Fibroblast of skin of scalp (primary cell): ENCODE measurements at regions not wholly inside any gene's neighbourhood (a gene's known extent, or its start where the extent isn't known, plus 50 kb on each side); places are given as distances from the start of the nearest gene placed in this dataset.
A peak's percentile ranks its signal among the peaks of the same experiment; 100 is the strongest.

ENCODE experiments used
- DNase-seq: peaks from one replicate; pipeline ENCODE4 v3.0.0-alpha.2; 2013

- DNase-seq, result peak; percentile 56
These were observed 96.1 kb downstream of the ARL4A start for GRCh38 chr7:12783421-12784095.

- DNase-seq, result no peak
These were observed 98.0 kb downstream of the ARL4A start for GRCh38 chr7:12785473-12785872.

GRCh38 chr7:12786494-12786893, 99.1 kb downstream of the ARL4A start:
- no peak for DNase-seq

GRCh38 chr7:12788171-12788570, 100.7 kb downstream of the ARL4A start:
- no peak for DNase-seq

- no peak for DNase-seq
These were observed 101.2 kb downstream of the ARL4A start for GRCh38 chr7:12788591-12788990.

- no peak for DNase-seq
These were observed 107.4 kb downstream of the ARL4A start for GRCh38 chr7:12794722-12795302.

- DNase-seq, result no peak
These were observed 109.1 kb downstream of the ARL4A start for GRCh38 chr7:12796397-12797127.

- peak; percentile 0 for DNase-seq
These were observed 113.1 kb downstream of the ARL4A start for GRCh38 chr7:12800486-12800885.

GRCh38 chr7:12801107-12801506, 113.7 kb downstream of the ARL4A start:
- no peak for DNase-seq

- no peak for DNase-seq
These were observed 114.6 kb downstream of the ARL4A start for GRCh38 chr7:12802070-12802469.

- no peak for DNase-seq
These were observed 116.1 kb downstream of the ARL4A start for GRCh38 chr7:12803542-12803941.

GRCh38 chr7:12805518-12805928, 118.1 kb downstream of the ARL4A start:
- no peak for DNase-seq

GRCh38 chr7:12805957-12806356, 118.5 kb downstream of the ARL4A start:
- no peak for DNase-seq

GRCh38 chr7:12809476-12809875, 122.0 kb downstream of the ARL4A start:
- no peak for DNase-seq

- no peak for DNase-seq
These were observed 124.7 kb downstream of the ARL4A start for GRCh38 chr7:12812111-12812510.

- DNase-seq, result no peak
These were observed 126.7 kb downstream of the ARL4A start for GRCh38 chr7:12814107-12814506.

GRCh38 chr7:12814828-12815227, 127.4 kb downstream of the ARL4A start:
- DNase-seq, result no peak

GRCh38 chr7:12815426-12815825, 128.0 kb downstream of the ARL4A start:
- no peak for DNase-seq

- no peak for DNase-seq
These were observed 128.4 kb downstream of the ARL4A start for GRCh38 chr7:12815871-12816270.

GRCh38 chr7:12820777-12821176, 133.3 kb downstream of the ARL4A start:
- no peak for DNase-seq

- no peak for DNase-seq
These were observed 134.3 kb downstream of the ARL4A start for GRCh38 chr7:12821746-12822145.

- DNase-seq, result no peak
These were observed 138.6 kb downstream of the ARL4A start for GRCh38 chr7:12826079-12826478.

- no peak for DNase-seq
These were observed 139.9 kb downstream of the ARL4A start for GRCh38 chr7:12827219-12827821.

GRCh38 chr7:12827920-12828319, 140.5 kb downstream of the ARL4A start:
- DNase-seq, result no peak
